SK-N-SH (cell line): ENCODE measurements at regions not wholly inside any gene's neighbourhood (a gene's known extent, or its start where the extent isn't known, plus 50 kb on each side); places are given as distances from the start of the nearest gene placed in this dataset.

Experiments
- CTCF ChIA-PET: fragments of 300-600, 350-600 bp; formaldehyde crosslinking; extraction: SDS; loops from one replicate; lab custom pipeline; 2021; lab: Yijun Ruan, JAX
- POLR2A ChIA-PET: fragments of 350-600 bp; sonication (Branson Sonifier 250); formaldehyde crosslinking; extraction: SDS; loops from one replicate; lab custom pipeline; 2020; ENCODE audit warnings: antibody characterized with exemption, inconsistent platforms; lab: Yijun Ruan, JAX
- DNase-seq: peaks from one replicate; pipeline ENCODE4 v3.0.0; 2012
- H2AFZ ChIP-seq: fragments of 200-600 bp; sonication (generic); 2 replicates; pipeline ENCODE4 v1.8.1; 2016; ENCODE audit warnings: antibody characterized with exemption, mild to moderate bottlenecking, low read depth
- H3F3A ChIP-seq: fragments of 200-600 bp; sonication (generic); replicated peaks from 2 replicates; pipeline ENCODE3; 2016; ENCODE audit warnings: antibody characterized with exemption, mild to moderate bottlenecking; ENCODE audit not compliant: insufficient read depth
- H3K27ac ChIP-seq, 2 experiments: fragments of 200-500 bp in 1 of 2; fragments of 200-600 bp in 1 of 2; sonication (Bioruptor generic) in 1 of 2; sonication (generic), shearing (Covaris generic) in 1 of 2; 2 replicates each; pipeline versions ENCODE4 v1.5.1 to v1.6.1; 2014 to 2016; ENCODE audit warnings: low read depth in 2 of 2, inconsistent platforms in 1 of 2, low read length in 1 of 2, mild to moderate bottlenecking in 1 of 2, mixed read lengths in 1 of 2
- H3K27me3 ChIP-seq: fragments of 200-600 bp; sonication (generic), shearing (Covaris generic); 2 replicates; pipeline ENCODE4 v1.6.1; 2016; ENCODE audit warnings: mixed run types; ENCODE audit not compliant: insufficient read depth
- H3K36me3 ChIP-seq, 2 experiments: fragments of 200-500 bp in 1 of 2; fragments of 200-600 bp in 1 of 2; sonication (Bioruptor generic) in 1 of 2; sonication (generic) in 1 of 2; replicated peaks in 1 of 2; 2 replicates each; pipeline versions ENCODE3 to v1.5.1; 2014 to 2016; ENCODE audit warnings: low read length in 1 of 2, mild to moderate bottlenecking in 1 of 2; ENCODE audit not compliant: insufficient read depth in 2 of 2, control insufficient read depth in 1 of 2
- H3K4me1 ChIP-seq, 2 experiments: fragments of 200-500 bp in 1 of 2; fragments of 200-600 bp in 1 of 2; sonication (Bioruptor generic) in 1 of 2; sonication (generic), shearing (Covaris generic) in 1 of 2; 2 replicates each; pipeline versions ENCODE4 v1.5.1 to v1.6.1; 2014 to 2016; ENCODE audit warnings: low read depth in 1 of 2, low read length in 1 of 2, mixed run types in 1 of 2; ENCODE audit not compliant: insufficient read depth in 2 of 2, control insufficient read depth in 1 of 2
- H3K4me2 ChIP-seq: fragments of 200-600 bp; sonication (generic), shearing (Covaris generic); 2 replicates; pipeline ENCODE4 v1.6.1; 2017; ENCODE audit warnings: mixed run types
- H3K4me3 ChIP-seq, 2 experiments: fragments of 200-500 bp in 1 of 2; fragments of 200-600 bp in 1 of 2; sonication (Bioruptor generic) in 1 of 2; sonication (generic), shearing (Covaris generic) in 1 of 2; 2 replicates each; pipeline versions ENCODE4 v1.5.1 to v1.8.1; 2014 to 2016; ENCODE audit warnings: low read depth in 2 of 2, inconsistent platforms in 1 of 2, low read length in 1 of 2, mild to moderate bottlenecking in 1 of 2, mixed read lengths in 1 of 2, moderate library complexity in 1 of 2
- H3K79me2 ChIP-seq: fragments of 200-600 bp; sonication (generic); 2 replicates; pipeline ENCODE4 v1.8.1; 2017; ENCODE audit warnings: mild to moderate bottlenecking; ENCODE audit not compliant: insufficient read depth
- H3K9ac ChIP-seq: fragments of 200-600 bp; sonication (generic); 2 replicates; pipeline ENCODE4 v1.6.1; 2017; ENCODE audit warnings: mixed run types
- H3K9me2 ChIP-seq: fragments of 200-600 bp; sonication (generic); 2 replicates; pipeline ENCODE4 v1.6.1; 2017; ENCODE audit warnings: mixed run types
- H3K9me3 ChIP-seq: fragments of 200-600 bp; sonication (generic); 2 replicates; pipeline ENCODE4 v1.6.1; 2017; ENCODE audit warnings: mixed run types, mild to moderate bottlenecking, moderate library complexity
- H4K20me1 ChIP-seq: fragments of 200-600 bp; sonication (generic); 2 replicates; pipeline ENCODE4 v1.6.1; 2017; ENCODE audit warnings: mild to moderate bottlenecking, mixed run types; ENCODE audit not compliant: insufficient read depth
- EP300 ChIP-seq, 2 experiments: IDR thresholded peaks; 2 replicates each; pipeline versions ENCODE4 v1.4.0 to v1.6.1; 2012; ENCODE audit warnings: borderline replicate concordance in 1 of 2, low read depth in 1 of 2, low read length in 1 of 2
- EZH2phosphoT487 ChIP-seq: fragments of 200-600 bp; sonication (generic); IDR thresholded peaks from 2 replicates; pipeline ENCODE4 v1.6.1; 2017; ENCODE audit warnings: low read depth, mixed run types, mild to moderate bottlenecking, antibody characterized with exemption, moderate library complexity, borderline replicate concordance
- FOSL2 ChIP-seq: IDR thresholded peaks from 2 replicates; pipeline ENCODE4 v1.4.0; 2012; ENCODE audit warnings: low read depth, mild to moderate bottlenecking, moderate library complexity, borderline replicate concordance
- GABPA ChIP-seq: IDR thresholded peaks from 2 replicates; pipeline ENCODE4 v1.4.0; 2012; ENCODE audit warnings: low read depth, mild to moderate bottlenecking
- GATA2 ChIP-seq: sonication (generic); formaldehyde crosslinking; IDR thresholded peaks from 2 replicates; pipeline ENCODE4 v1.5.0; 2020; ENCODE audit warnings: mild to moderate bottlenecking, missing genetic modification reagents
- JUND ChIP-seq: IDR thresholded peaks from 2 replicates; pipeline ENCODE4 v1.4.0; 2012
- MXI1 ChIP-seq: IDR thresholded peaks from 2 replicates; pipeline ENCODE4 v1.6.1; 2012; ENCODE audit warnings: mild to moderate bottlenecking, low read depth, low read length, improper control_type of control experiment
- RAD21 ChIP-seq: IDR thresholded peaks from 2 replicates; pipeline ENCODE4 v1.6.1; 2012; ENCODE audit warnings: mild to moderate bottlenecking, low read length
- RCOR1 ChIP-seq: fragments of 150-350 bp; IDR thresholded peaks from 2 replicates; pipeline ENCODE4 v1.6.1; 2017; ENCODE audit warnings: antibody characterized with exemption, low read length
- RXRA ChIP-seq: IDR thresholded peaks from 2 replicates; pipeline ENCODE4 v1.4.0; 2012; ENCODE audit warnings: low read depth, mild to moderate bottlenecking, borderline replicate concordance
- SIN3A ChIP-seq: IDR thresholded peaks from 2 replicates; pipeline ENCODE4 v1.6.1; 2012; ENCODE audit warnings: low read depth, mild to moderate bottlenecking, low read length, moderate library complexity, borderline replicate concordance
- SMC3 ChIP-seq: IDR thresholded peaks from 2 replicates; pipeline ENCODE4 v1.6.1; 2012; ENCODE audit warnings: low read depth, low read length, improper control_type of control experiment
- TCF12 ChIP-seq: IDR thresholded peaks from 2 replicates; pipeline ENCODE4 v1.4.0; 2012
- YY1 ChIP-seq: IDR thresholded peaks from 2 replicates; pipeline ENCODE4 v1.4.0; 2012; ENCODE audit warnings: low read depth, mild to moderate bottlenecking
- WGBS: methylation state at CpG from one replicate; pipeline ENCODE4 v1.1.6; 2017; ENCODE audit warnings: low lambda C conversion rate; 5-methylcytosine and 5-hydroxymethylcytosine counted together
- TF ChIP-seq, protein P1 (sequence below): IDR thresholded peaks from 2 replicates; pipeline ENCODE4 v1.6.1; 2012; ENCODE audit warnings: mild to moderate bottlenecking, low read depth, low read length, moderate library complexity
- TF ChIP-seq, protein P2 (sequence below): IDR thresholded peaks from 2 replicates; pipeline ENCODE4 v1.4.0; 2012; ENCODE audit warnings: low read depth, borderline replicate concordance
- TF ChIP-seq, protein P3 (sequence below): IDR thresholded peaks from 2 replicates; pipeline ENCODE4 v1.4.0; 2012; ENCODE audit warnings: low read depth
- TF ChIP-seq, protein P4 (sequence below): fragments of 150-350 bp; IDR thresholded peaks from 2 replicates; pipeline ENCODE4 v1.6.1; 2016; ENCODE audit warnings: mild to moderate bottlenecking, low read depth, low read length
- TF ChIP-seq, protein P5 (sequence below): IDR thresholded peaks from 2 replicates; pipeline ENCODE4; 2012
- TF ChIP-seq, protein P6 (sequence below): fragments of 200-600 bp; sonication (generic); IDR thresholded peaks from 2 replicates; pipeline ENCODE4 v1.6.1; 2017; ENCODE audit warnings: antibody characterized with exemption, mild to moderate bottlenecking, moderate library complexity

DNA sequence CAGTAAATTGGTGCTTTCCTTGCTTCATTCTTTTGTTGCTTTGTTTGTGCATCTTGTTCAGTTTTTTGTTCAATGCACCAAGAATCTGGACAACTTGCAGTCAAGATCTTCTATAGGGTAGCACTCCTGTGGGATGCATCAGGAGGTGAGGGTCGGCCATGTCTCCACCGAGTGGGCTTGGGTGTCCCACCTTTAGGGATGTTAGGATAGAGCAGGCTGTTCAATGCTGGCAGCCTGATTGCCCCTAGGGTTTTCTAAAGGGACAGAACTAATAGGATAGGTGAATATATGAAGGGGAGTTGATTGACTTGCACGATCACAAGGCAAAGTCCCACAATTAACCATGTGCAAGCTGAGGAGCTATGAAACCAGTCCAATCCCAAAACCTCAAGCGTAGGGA is 109.9 kb downstream of the GLRX3 start:
- WGBS, result 27% methylated on average over 4 of the region's 4 CpGs
- POLR2A ChIA-PET, result no interaction called here
- no peak overlapping the region for H3K27ac ChIP-seq
- no peak overlapping the region for H3K4me3 ChIP-seq
- H3K27me3 ChIP-seq, result no peaks in the 10 kb centered on the region
- H2AFZ ChIP-seq, result no peak overlapping the region
- no peaks in the 10 kb centered on the region for H3K9me3 ChIP-seq
- H4K20me1 ChIP-seq, result no peaks in the 10 kb centered on the region
- no peaks in the 10 kb centered on the region for H3K4me1 ChIP-seq
- H3K4me2 ChIP-seq, result no peak overlapping the region
- no peaks in the 10 kb centered on the region for H3F3A ChIP-seq
- H3K36me3 ChIP-seq, result no peaks in the 10 kb centered on the region
- H3K9ac ChIP-seq, result no peak overlapping the region
- TF ChIP-seq, protein P1, sequence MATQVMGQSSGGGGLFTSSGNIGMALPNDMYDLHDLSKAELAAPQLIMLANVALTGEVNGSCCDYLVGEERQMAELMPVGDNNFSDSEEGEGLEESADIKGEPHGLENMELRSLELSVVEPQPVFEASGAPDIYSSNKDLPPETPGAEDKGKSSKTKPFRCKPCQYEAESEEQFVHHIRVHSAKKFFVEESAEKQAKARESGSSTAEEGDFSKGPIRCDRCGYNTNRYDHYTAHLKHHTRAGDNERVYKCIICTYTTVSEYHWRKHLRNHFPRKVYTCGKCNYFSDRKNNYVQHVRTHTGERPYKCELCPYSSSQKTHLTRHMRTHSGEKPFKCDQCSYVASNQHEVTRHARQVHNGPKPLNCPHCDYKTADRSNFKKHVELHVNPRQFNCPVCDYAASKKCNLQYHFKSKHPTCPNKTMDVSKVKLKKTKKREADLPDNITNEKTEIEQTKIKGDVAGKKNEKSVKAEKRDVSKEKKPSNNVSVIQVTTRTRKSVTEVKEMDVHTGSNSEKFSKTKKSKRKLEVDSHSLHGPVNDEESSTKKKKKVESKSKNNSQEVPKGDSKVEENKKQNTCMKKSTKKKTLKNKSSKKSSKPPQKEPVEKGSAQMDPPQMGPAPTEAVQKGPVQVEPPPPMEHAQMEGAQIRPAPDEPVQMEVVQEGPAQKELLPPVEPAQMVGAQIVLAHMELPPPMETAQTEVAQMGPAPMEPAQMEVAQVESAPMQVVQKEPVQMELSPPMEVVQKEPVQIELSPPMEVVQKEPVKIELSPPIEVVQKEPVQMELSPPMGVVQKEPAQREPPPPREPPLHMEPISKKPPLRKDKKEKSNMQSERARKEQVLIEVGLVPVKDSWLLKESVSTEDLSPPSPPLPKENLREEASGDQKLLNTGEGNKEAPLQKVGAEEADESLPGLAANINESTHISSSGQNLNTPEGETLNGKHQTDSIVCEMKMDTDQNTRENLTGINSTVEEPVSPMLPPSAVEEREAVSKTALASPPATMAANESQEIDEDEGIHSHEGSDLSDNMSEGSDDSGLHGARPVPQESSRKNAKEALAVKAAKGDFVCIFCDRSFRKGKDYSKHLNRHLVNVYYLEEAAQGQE, result no peak
- no peak for TF ChIP-seq EP300 (IDR thresholded peaks at IDR 0.05; ENCODE audit: borderline replicate concordance in 1 of 2, low read depth in 1 of 2, low read length in 1 of 2)
- no peak for TF ChIP-seq FOSL2
- TF ChIP-seq SMC3, result no peak
- TF ChIP-seq MXI1, result no peak
- no peak for TF ChIP-seq EZH2phosphoT487
- TF ChIP-seq JUND, result no peak
- TF ChIP-seq RCOR1, result no peak
- TF ChIP-seq RXRA, result no peak
- TF ChIP-seq, protein P2, sequence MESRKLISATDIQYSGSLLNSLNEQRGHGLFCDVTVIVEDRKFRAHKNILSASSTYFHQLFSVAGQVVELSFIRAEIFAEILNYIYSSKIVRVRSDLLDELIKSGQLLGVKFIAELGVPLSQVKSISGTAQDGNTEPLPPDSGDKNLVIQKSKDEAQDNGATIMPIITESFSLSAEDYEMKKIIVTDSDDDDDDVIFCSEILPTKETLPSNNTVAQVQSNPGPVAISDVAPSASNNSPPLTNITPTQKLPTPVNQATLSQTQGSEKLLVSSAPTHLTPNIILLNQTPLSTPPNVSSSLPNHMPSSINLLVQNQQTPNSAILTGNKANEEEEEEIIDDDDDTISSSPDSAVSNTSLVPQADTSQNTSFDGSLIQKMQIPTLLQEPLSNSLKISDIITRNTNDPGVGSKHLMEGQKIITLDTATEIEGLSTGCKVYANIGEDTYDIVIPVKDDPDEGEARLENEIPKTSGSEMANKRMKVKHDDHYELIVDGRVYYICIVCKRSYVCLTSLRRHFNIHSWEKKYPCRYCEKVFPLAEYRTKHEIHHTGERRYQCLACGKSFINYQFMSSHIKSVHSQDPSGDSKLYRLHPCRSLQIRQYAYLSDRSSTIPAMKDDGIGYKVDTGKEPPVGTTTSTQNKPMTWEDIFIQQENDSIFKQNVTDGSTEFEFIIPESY, result no peak
- TF ChIP-seq GABPA, result no peak
- TF ChIP-seq GATA2, result no peak
- TF ChIP-seq, protein P3, sequence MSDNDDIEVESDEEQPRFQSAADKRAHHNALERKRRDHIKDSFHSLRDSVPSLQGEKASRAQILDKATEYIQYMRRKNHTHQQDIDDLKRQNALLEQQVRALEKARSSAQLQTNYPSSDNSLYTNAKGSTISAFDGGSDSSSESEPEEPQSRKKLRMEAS, result no peak
- TF ChIP-seq TCF12, result no peak
- TF ChIP-seq, protein P4, sequence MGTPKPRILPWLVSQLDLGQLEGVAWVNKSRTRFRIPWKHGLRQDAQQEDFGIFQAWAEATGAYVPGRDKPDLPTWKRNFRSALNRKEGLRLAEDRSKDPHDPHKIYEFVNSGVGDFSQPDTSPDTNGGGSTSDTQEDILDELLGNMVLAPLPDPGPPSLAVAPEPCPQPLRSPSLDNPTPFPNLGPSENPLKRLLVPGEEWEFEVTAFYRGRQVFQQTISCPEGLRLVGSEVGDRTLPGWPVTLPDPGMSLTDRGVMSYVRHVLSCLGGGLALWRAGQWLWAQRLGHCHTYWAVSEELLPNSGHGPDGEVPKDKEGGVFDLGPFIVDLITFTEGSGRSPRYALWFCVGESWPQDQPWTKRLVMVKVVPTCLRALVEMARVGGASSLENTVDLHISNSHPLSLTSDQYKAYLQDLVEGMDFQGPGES, result no peak
- TF ChIP-seq, protein P5, sequence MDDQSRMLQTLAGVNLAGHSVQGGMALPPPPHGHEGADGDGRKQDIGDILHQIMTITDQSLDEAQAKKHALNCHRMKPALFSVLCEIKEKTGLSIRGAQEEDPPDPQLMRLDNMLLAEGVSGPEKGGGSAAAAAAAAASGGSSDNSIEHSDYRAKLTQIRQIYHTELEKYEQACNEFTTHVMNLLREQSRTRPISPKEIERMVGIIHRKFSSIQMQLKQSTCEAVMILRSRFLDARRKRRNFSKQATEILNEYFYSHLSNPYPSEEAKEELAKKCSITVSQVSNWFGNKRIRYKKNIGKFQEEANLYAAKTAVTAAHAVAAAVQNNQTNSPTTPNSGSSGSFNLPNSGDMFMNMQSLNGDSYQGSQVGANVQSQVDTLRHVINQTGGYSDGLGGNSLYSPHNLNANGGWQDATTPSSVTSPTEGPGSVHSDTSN, result no peak
- TF ChIP-seq SIN3A, result no peak
- no peak for TF ChIP-seq YY1
- no peak for TF ChIP-seq RAD21
- TF ChIP-seq, protein P6, sequence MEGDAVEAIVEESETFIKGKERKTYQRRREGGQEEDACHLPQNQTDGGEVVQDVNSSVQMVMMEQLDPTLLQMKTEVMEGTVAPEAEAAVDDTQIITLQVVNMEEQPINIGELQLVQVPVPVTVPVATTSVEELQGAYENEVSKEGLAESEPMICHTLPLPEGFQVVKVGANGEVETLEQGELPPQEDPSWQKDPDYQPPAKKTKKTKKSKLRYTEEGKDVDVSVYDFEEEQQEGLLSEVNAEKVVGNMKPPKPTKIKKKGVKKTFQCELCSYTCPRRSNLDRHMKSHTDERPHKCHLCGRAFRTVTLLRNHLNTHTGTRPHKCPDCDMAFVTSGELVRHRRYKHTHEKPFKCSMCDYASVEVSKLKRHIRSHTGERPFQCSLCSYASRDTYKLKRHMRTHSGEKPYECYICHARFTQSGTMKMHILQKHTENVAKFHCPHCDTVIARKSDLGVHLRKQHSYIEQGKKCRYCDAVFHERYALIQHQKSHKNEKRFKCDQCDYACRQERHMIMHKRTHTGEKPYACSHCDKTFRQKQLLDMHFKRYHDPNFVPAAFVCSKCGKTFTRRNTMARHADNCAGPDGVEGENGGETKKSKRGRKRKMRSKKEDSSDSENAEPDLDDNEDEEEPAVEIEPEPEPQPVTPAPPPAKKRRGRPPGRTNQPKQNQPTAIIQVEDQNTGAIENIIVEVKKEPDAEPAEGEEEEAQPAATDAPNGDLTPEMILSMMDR, result no peak
- H3K79me2 ChIP-seq, result no peaks in the 10 kb centered on the region
- DNase-seq, result no peak
- no peaks in the 10 kb centered on the region for H3K9me2 ChIP-seq
- CTCF ChIA-PET, result no interaction called here
